ENCODE measurements at regions not wholly inside any gene's neighbourhood (a gene's known extent, or its start where the extent isn't known, plus 50 kb on each side); places are given as distances from the start of the nearest gene placed in this dataset.

- no peak overlapping the region for H3K4me3 ChIP-seq (ENCODE audit: low read length)
- no peak for DNase-seq (ENCODE audit: low read depth)
- TF ChIP-seq CTCF (conservative IDR thresholded peaks at IDR 0.05; ENCODE audit: low read length), result no peak
Measured at GRCh38 chr1:106817575-106817974, 238.9 kb upstream of the PRMT6 start.

GRCh38 chr1:106831511-106831910 lies 225.0 kb upstream of the PRMT6 start:
- H3K4me3 ChIP-seq (ENCODE audit: low read length), result no peak overlapping the region
- peak; percentile 1 for DNase-seq (ENCODE audit: low read depth)
- TF ChIP-seq CTCF (conservative IDR thresholded peaks at IDR 0.05; ENCODE audit: low read length), result no peak

GRCh38 chr1:106836708-106837107 lies 219.8 kb upstream of the PRMT6 start:
- no peak for DNase-seq (ENCODE audit: low read depth)
- no peak for TF ChIP-seq CTCF (conservative IDR thresholded peaks at IDR 0.05; ENCODE audit: low read length)
- H3K4me3 ChIP-seq (ENCODE audit: low read length), result no peak overlapping the region

GRCh38 chr1:106843518-106843917 lies 213.0 kb upstream of the PRMT6 start:
- DNase-seq (ENCODE audit: low read depth), result no peak
- no peak overlapping the region for H3K4me3 ChIP-seq (ENCODE audit: low read length)
- no peak for TF ChIP-seq CTCF (conservative IDR thresholded peaks at IDR 0.05; ENCODE audit: low read length)

- H3K4me3 ChIP-seq (ENCODE audit: low read length), result no peak overlapping the region
- DNase-seq (ENCODE audit: low read depth), result no peak
- TF ChIP-seq CTCF (conservative IDR thresholded peaks at IDR 0.05; ENCODE audit: low read length), result no peak
Measured at GRCh38 chr1:106846656-106847055, 209.8 kb upstream of the PRMT6 start.

- DNase-seq (ENCODE audit: low read depth), result no peak
- H3K4me3 ChIP-seq (ENCODE audit: low read length), result no peak overlapping the region
- no peak for TF ChIP-seq CTCF (conservative IDR thresholded peaks at IDR 0.05; ENCODE audit: low read length)
Measured at GRCh38 chr1:106861110-106861509, 195.4 kb upstream of the PRMT6 start.

- DNase-seq (ENCODE audit: low read depth), result no peak
Measured at GRCh38 chr1:106868828-106869227, 187.6 kb upstream of the PRMT6 start.

More at GRCh38 chr1:106868828-106869227, 187.6 kb upstream of the PRMT6 start:
- TF ChIP-seq CTCF (conservative IDR thresholded peaks at IDR 0.05; ENCODE audit: low read length), result no peak
- H3K4me3 ChIP-seq (ENCODE audit: low read length), result no peak overlapping the region
